A549 (cell line): ENCODE measurements at regions not wholly inside any gene's neighbourhood (a gene's known extent, or its start where the extent isn't known, plus 50 kb on each side); places are given as distances from the start of the nearest gene placed in this dataset.

Experiments used
- ATAC-seq, 2 experiments: fragments of 200-7000 bp in 1 of 2; fragments of >200 bp in 1 of 2; cut with Nextera tagmentation in 1 of 2; cut with Tn5 transposase in 1 of 2; 3 replicates each; pipeline versions ENCODE4 v1.8.0 to v1.9.1; 2018 to 2020; ENCODE audit warnings: mild to moderate bottlenecking in 1 of 2, moderate library complexity in 1 of 2
- CTCF ChIA-PET: fragments of 300-600 bp; sonication (Branson Sonifier 250); formaldehyde crosslinking; extraction: SDS; loops from one replicate; lab custom pipeline; 2021; ENCODE audit warnings: antibody characterized with exemption, inconsistent platforms; lab: Yijun Ruan, JAX
- POLR2A ChIA-PET: fragments of 350-600 bp; formaldehyde crosslinking; extraction: SDS; loops from one replicate; lab custom pipeline; 2021; ENCODE audit warnings: antibody characterized with exemption, inconsistent platforms; lab: Yijun Ruan, JAX
- DNase-seq, 2 experiments: peaks; one replicate each; pipeline versions ENCODE4 v3.0.0 to v3.0.0-alpha.2; 2011 to 2016; ENCODE audit warnings: low read depth in 1 of 2, low spot score in 1 of 2
- FAIRE-seq: peaks from 2 replicates; lab custom pipeline; 2011; peaks lifted over from hg19 to GRCh38; lab: Jason Lieb, UNC
- H3K27ac ChIP-seq, 2 experiments: fragments of >200 bp; sonication (Bioruptor Twin); formaldehyde crosslinking; 3 replicates each; pipeline ENCODE4 v1.5.1; 2016 to 2017
- H3K4me1 ChIP-seq: fragments of >200 bp; sonication (Bioruptor Twin); formaldehyde crosslinking; 3 replicates; pipeline ENCODE4 v1.6.1; 2016
- H3K4me2 ChIP-seq: fragments of >200 bp; sonication (Bioruptor Twin); formaldehyde crosslinking; 3 replicates; pipeline ENCODE4 v1.6.1; 2016
- H3K4me3 ChIP-seq: fragments of >200 bp; sonication (Bioruptor Twin); formaldehyde crosslinking; 3 replicates; pipeline ENCODE4 v1.5.1; 2016
- H3K9me3 ChIP-seq: fragments of >200 bp; sonication (Bioruptor Twin); formaldehyde crosslinking; 3 replicates; pipeline ENCODE4 v1.6.1; 2016
- BHLHE40 ChIP-seq: IDR thresholded peaks from 2 replicates; pipeline ENCODE4 v1.6.1; 2012; ENCODE audit warnings: low read depth, low read length, inconsistent platforms
- CBX2 ChIP-seq: fragments of 200-600 bp; sonication (generic); IDR thresholded peaks from 2 replicates; pipeline ENCODE4 v1.6.1; 2016; ENCODE audit warnings: low read depth, mild to moderate bottlenecking, borderline replicate concordance
- CHD2 ChIP-seq: fragments of 150-350 bp; IDR thresholded peaks from 2 replicates; pipeline ENCODE4 v1.6.1; 2014; ENCODE audit warnings: low read length; ENCODE audit not compliant: partially characterized antibody
- E2F6 ChIP-seq: IDR thresholded peaks from 2 replicates; pipeline ENCODE4 v1.6.1; 2012; ENCODE audit warnings: low read depth, borderline replicate concordance
- EHF ChIP-seq: fragments of 250-450 bp; sonication (Bioruptor Pico); IDR thresholded peaks from 2 replicates; pipeline ENCODE4 v1.5.0; 2020; ENCODE audit warnings: mild to moderate bottlenecking
- FOSL2 ChIP-seq, 2 experiments: fragments of 450-650 bp in 1 of 2; fragments of >200 bp in 1 of 2; sonication (Bioruptor Twin) in 1 of 2; formaldehyde crosslinking; IDR thresholded peaks; 2 replicates each; pipeline versions ENCODE4 v1.5.0 to v1.6.1; 2016 to 2020; ENCODE audit warnings: mild to moderate bottlenecking in 1 of 2, moderate library complexity in 1 of 2
- FOXS1 ChIP-seq: fragments of 250-450 bp; sonication (Bioruptor Pico); IDR thresholded peaks from 2 replicates; pipeline ENCODE4 v1.5.0; 2020; ENCODE audit warnings: mild to moderate bottlenecking, moderate library complexity
- GATA3 ChIP-seq: IDR thresholded peaks from 2 replicates; pipeline ENCODE4 v1.6.1; 2012; ENCODE audit warnings: borderline replicate concordance
- HEYL ChIP-seq: fragments of 250-450 bp; sonication (Bioruptor Pico); IDR thresholded peaks from 2 replicates; pipeline ENCODE4 v1.8.0; 2021; ENCODE audit warnings: mild to moderate bottlenecking, moderate library complexity
- HMGXB4 ChIP-seq: fragments of 250-450 bp; sonication (Bioruptor Pico); IDR thresholded peaks from 2 replicates; pipeline ENCODE4 v1.5.0; 2021; ENCODE audit warnings: mild to moderate bottlenecking, moderate library complexity, borderline replicate concordance
- HOXB5 ChIP-seq: fragments of 250-450 bp; sonication (Bioruptor Pico); IDR thresholded peaks from 2 replicates; pipeline ENCODE4 v1.5.0; 2020; ENCODE audit warnings: mild to moderate bottlenecking, moderate library complexity
- JUNB ChIP-seq: fragments of >200 bp; sonication (Bioruptor Twin); formaldehyde crosslinking; IDR thresholded peaks from 2 replicates; pipeline ENCODE4 v1.6.1; 2016
- KDM5A ChIP-seq: fragments of 200-600 bp; sonication (generic); IDR thresholded peaks from 2 replicates; pipeline ENCODE4 v1.6.1; 2016; ENCODE audit warnings: antibody characterized with exemption, mild to moderate bottlenecking
- NFE2L2 ChIP-seq: fragments of 150-350 bp; conservative IDR thresholded peaks from 2 replicates; pipeline ENCODE4 v1.6.1; 2014; ENCODE audit warnings: low read length
- NPAS2 ChIP-seq: fragments of 250-450 bp; sonication (Bioruptor Pico); IDR thresholded peaks from 2 replicates; pipeline ENCODE4 v1.8.0; 2022; ENCODE audit warnings: mild to moderate bottlenecking, moderate library complexity, borderline replicate concordance
- POLR2AphosphoS2 ChIP-seq: conservative IDR thresholded peaks from 2 replicates; pipeline ENCODE4 v1.6.1; 2012; ENCODE audit warnings: low read length, improper control_type of control experiment, inconsistent platforms
- RAD21 ChIP-seq, 2 experiments: fragments of >200 bp in 1 of 2; sonication (Bioruptor Twin) in 1 of 2; formaldehyde crosslinking in 1 of 2; IDR thresholded peaks in 1 of 2; conservative IDR thresholded peaks in 1 of 2; 2 replicates in 1 of 2; 3 replicates in 1 of 2; pipeline ENCODE4 v1.6.1; 2012 to 2018; ENCODE audit warnings: inconsistent platforms in 1 of 2
- RARB ChIP-seq: fragments of 250-450 bp; sonication (Bioruptor Pico); IDR thresholded peaks from 2 replicates; pipeline ENCODE4 v1.8.0; 2021; ENCODE audit warnings: mild to moderate bottlenecking, moderate library complexity
- RFX5 ChIP-seq: fragments of 450-650 bp; IDR thresholded peaks from 2 replicates; pipeline ENCODE4 v1.7.1; 2014; ENCODE audit warnings: antibody characterized with exemption, mild to moderate bottlenecking, moderate library complexity
- SMC3 ChIP-seq: fragments of >200 bp; sonication (Bioruptor Twin); formaldehyde crosslinking; IDR thresholded peaks from 3 replicates; pipeline ENCODE4 v1.6.1; 2018; ENCODE audit warnings: inconsistent platforms
- SREBF2 ChIP-seq: fragments of 450-650 bp; IDR thresholded peaks from 2 replicates; pipeline ENCODE4 v1.6.1; 2014; ENCODE audit warnings: mild to moderate bottlenecking, moderate library complexity
- TP53 ChIP-seq: fragments of 250-450 bp; sonication (Bioruptor Pico); IDR thresholded peaks from 2 replicates; pipeline ENCODE4 v1.5.0; 2021; ENCODE audit warnings: mild to moderate bottlenecking, moderate library complexity
- ZFP36 ChIP-seq: fragments of 450-650 bp; IDR thresholded peaks from 2 replicates; pipeline ENCODE4 v1.6.1; 2014; ENCODE audit warnings: borderline replicate concordance; ENCODE audit not compliant: partially characterized antibody
- ZSCAN20 ChIP-seq: fragments of 250-450 bp; sonication (Bioruptor Pico); IDR thresholded peaks from 2 replicates; pipeline ENCODE4 v1.8.0; 2022; ENCODE audit warnings: mild to moderate bottlenecking, moderate library complexity
- WGBS: methylation state at CpG from one replicate; pipeline ENCODE4 v1.1.6; 2017; ENCODE audit errors: missing lambda C conversion rate; 5-methylcytosine and 5-hydroxymethylcytosine counted together
- TF ChIP-seq, protein P1 (sequence below): fragments of 150-350 bp; IDR thresholded peaks from 2 replicates; pipeline ENCODE4 v1.6.1; 2014; ENCODE audit warnings: low read depth, mild to moderate bottlenecking, low read length
- TF ChIP-seq, protein P2 (sequence below): fragments of 250-450 bp; sonication (Bioruptor Pico); IDR thresholded peaks from 2 replicates; pipeline ENCODE4 v1.5.0; 2020; ENCODE audit warnings: low read depth, mild to moderate bottlenecking, moderate library complexity
- TF ChIP-seq, protein P3 (sequence below): IDR thresholded peaks from 2 replicates; pipeline ENCODE4 v1.6.1; 2012
- TF ChIP-seq, protein P4 (sequence below): fragments of >200 bp; sonication (Bioruptor Twin); formaldehyde crosslinking; IDR thresholded peaks from 3 replicates; pipeline ENCODE4 v1.6.1; 2016

- H3K4me2 ChIP-seq, result no peak overlapping the region
- WGBS, result 56% methylated on average over 3 of the region's 3 CpGs
- TF ChIP-seq POLR2AphosphoS2 (no peak), HOXB5 (no peak), FOSL2 (IDR thresholded peaks at IDR 0.05) (no peak), FOSL2 (CRISPR knock-in tag; IDR thresholded peaks at IDR 0.05) (no peak), TP53 (CRISPR knock-in tag) (no peak), GATA3 (no peak), RFX5 (no peak), KDM5A (no peak), JUNB (no peak), SMC3 (no peak), RAD21 (conservative IDR thresholded peaks at IDR 0.05 in 1 of 2, IDR thresholded peaks at IDR 0.05 in 1 of 2) (no peak), ZFP36 (no peak), FOXS1 (CRISPR knock-in tag) (no peak)
- TF ChIP-seq, protein P1, sequence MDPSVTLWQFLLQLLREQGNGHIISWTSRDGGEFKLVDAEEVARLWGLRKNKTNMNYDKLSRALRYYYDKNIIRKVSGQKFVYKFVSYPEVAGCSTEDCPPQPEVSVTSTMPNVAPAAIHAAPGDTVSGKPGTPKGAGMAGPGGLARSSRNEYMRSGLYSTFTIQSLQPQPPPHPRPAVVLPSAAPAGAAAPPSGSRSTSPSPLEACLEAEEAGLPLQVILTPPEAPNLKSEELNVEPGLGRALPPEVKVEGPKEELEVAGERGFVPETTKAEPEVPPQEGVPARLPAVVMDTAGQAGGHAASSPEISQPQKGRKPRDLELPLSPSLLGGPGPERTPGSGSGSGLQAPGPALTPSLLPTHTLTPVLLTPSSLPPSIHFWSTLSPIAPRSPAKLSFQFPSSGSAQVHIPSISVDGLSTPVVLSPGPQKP, result no peak
- TF ChIP-seq, protein P2, sequence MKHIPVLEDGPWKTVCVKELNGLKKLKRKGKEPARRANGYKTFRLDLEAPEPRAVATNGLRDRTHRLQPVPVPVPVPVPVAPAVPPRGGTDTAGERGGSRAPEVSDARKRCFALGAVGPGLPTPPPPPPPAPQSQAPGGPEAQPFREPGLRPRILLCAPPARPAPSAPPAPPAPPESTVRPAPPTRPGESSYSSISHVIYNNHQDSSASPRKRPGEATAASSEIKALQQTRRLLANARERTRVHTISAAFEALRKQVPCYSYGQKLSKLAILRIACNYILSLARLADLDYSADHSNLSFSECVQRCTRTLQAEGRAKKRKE (CRISPR knock-in tag), result no peak
- TF ChIP-seq, all 56 proteins: peak for 0
- Histone ChIP-seq H3K4me3 (no peak overlapping the region), H3K27ac (no peak overlapping the region), H3K9me3 (no peaks in the 10 kb centered on the region), H3K4me1 (no peaks in the 10 kb centered on the region)
- FAIRE-seq (no peak), DNase-seq (no peak), ATAC-seq (no peak)
- ChIA-PET CTCF (no interaction called here), POLR2A (no interaction called here)
Measured at GRCh38 chr13:106768991-106769390, 201.1 kb upstream of the ARGLU1 start.

DNA sequence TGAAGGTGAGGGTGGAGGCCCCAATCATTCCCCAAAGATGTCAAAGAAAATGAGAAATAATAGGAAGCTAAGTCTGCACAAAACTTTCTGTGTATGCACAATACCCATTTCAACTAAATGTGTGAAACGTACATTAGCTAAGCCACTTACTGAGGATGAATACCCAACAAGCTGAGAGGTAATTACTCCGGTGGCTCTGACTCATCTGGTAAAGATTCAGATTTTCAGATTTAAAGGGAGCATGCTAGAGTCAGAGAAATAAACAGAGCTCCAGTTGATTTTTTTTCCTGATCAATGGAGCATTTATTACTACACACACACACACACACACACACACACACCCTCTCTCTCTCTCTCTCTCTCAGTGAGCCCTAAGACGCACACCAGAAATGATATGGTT is 194.8 kb upstream of the ARGLU1 start:
- Histone ChIP-seq H3K9me3 (no peaks in the 10 kb centered on the region), H3K4me1 (no peaks in the 10 kb centered on the region), H3K4me3 (no peak overlapping the region), H3K27ac (no peak overlapping the region), H3K4me2 (no peak overlapping the region)
- CTCF ChIA-PET, result no interaction called here
- FAIRE-seq (no peak), DNase-seq (no peak), ATAC-seq (no peak)
- POLR2A ChIA-PET, result no interaction called here
- TF ChIP-seq CBX2 (no peak), CHD2 (no peak), GATA3 (no peak), FOXS1 (CRISPR knock-in tag) (no peak), ZSCAN20 (CRISPR knock-in tag) (no peak), RAD21 (conservative IDR thresholded peaks at IDR 0.05 in 1 of 2, IDR thresholded peaks at IDR 0.05 in 1 of 2) (no peak), BHLHE40 (no peak), FOSL2 (IDR thresholded peaks at IDR 0.05) (no peak), FOSL2 (CRISPR knock-in tag; IDR thresholded peaks at IDR 0.05) (no peak)
- TF ChIP-seq, protein P2 (CRISPR knock-in tag), result no peak
- 3% methylated on average over 3 of the region's 3 CpGs for WGBS

DNA sequence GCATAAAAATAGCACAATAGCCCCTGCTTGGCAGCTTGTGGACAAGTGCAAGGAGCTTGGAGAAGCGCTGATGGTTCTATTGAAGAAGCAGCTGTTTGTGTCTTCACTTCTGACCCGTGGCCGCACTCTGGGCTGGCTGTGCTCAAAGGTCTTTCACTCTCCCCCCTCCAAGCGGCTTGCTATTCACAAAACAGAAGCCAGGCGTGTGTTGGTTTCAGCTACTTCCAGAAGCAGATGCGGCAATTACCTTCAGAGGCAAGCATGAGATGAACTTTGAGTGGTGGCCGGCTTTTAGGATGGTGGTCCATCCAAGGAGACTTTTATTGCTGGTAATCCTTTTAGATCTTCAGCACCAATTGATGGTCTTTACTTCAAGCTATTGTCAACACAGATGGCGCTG is 188.5 kb upstream of the ARGLU1 start:
- 27% methylated on average over 8 of the region's 8 CpGs for WGBS
- Histone ChIP-seq H3K27ac (no peak overlapping the region), H3K4me3 (no peak overlapping the region), H3K4me2 (no peak overlapping the region), H3K4me1 (no peaks in the 10 kb centered on the region), H3K9me3 (no peaks in the 10 kb centered on the region)
- ChIA-PET CTCF (no interaction called here), POLR2A (no interaction called here)
- ATAC-seq, result no peak
- DNase-seq, result no peak
- TF ChIP-seq NFE2L2, result no peak
- no peak for TF ChIP-seq E2F6
- TF ChIP-seq, protein P3, sequence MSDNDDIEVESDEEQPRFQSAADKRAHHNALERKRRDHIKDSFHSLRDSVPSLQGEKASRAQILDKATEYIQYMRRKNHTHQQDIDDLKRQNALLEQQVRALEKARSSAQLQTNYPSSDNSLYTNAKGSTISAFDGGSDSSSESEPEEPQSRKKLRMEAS, result no peak
- TF ChIP-seq POLR2AphosphoS2, result no peak
- no peak for TF ChIP-seq CBX2
- TF ChIP-seq HMGXB4 (CRISPR knock-in tag), result no peak
- TF ChIP-seq EHF, result no peak
- TF ChIP-seq HEYL (CRISPR knock-in tag), result no peak
- no peak for TF ChIP-seq NPAS2 (CRISPR knock-in tag)
- TF ChIP-seq RAD21 (conservative IDR thresholded peaks at IDR 0.05 in 1 of 2, IDR thresholded peaks at IDR 0.05 in 1 of 2), result no peak
- TF ChIP-seq SREBF2, result no peak
- no peak for TF ChIP-seq RARB
- TF ChIP-seq, protein P4, sequence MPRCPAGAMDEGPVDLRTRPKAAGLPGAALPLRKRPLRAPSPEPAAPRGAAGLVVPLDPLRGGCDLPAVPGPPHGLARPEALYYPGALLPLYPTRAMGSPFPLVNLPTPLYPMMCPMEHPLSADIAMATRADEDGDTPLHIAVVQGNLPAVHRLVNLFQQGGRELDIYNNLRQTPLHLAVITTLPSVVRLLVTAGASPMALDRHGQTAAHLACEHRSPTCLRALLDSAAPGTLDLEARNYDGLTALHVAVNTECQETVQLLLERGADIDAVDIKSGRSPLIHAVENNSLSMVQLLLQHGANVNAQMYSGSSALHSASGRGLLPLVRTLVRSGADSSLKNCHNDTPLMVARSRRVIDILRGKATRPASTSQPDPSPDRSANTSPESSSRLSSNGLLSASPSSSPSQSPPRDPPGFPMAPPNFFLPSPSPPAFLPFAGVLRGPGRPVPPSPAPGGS, result no peak
- FAIRE-seq, result no peak
